ENCODE measurements at regions not wholly inside any gene's neighbourhood (a gene's known extent, or its start where the extent isn't known, plus 50 kb on each side); places are given as distances from the start of the nearest gene placed in this dataset.

DNA sequence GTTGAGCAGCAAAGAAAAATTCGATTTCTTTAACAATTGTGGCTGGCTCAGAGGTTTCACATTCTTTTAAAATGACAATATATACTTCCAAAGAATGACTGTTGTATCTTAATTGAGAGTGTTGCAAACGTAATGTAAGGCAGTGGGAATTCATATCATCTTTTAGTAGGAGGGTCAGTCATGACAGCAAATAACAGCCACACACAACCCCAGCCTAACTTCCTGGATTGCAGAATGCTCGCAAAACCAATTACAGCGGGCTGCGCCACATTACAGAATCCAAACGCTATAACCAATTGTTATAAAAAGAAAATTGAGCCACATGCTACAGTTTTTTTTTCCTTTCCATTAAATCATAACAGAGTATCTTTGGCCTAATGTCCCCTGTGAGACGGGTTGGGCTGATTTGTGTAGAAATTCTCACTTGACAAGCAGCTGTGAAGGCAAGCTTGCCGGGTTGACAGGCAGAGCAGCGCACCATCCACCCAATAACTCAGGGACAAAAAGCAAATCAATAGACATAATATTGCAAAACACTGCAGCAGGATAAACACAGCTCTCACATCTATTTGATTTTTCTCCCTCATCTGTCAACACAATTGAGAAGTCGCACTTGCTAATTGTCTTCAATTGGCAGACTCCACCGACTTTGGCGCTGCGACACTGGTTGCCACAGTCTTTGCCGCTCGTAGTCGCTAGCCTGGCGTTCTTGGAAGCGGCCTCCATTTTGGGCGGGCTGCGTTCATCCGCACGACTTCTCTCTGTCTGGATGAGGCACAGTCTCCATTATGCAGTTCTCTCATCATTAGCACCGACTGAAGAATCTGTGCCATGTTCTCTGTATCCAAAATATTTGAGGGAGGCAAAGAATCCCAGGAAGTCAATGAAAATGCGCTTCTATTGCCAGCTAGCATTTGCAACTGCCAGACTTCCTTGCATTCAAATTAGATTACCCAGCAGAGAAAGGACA lies 95.0 kb upstream of the CCDC68 start:
- no peak for DNase-seq (ENCODE audit: low read depth)

DNA sequence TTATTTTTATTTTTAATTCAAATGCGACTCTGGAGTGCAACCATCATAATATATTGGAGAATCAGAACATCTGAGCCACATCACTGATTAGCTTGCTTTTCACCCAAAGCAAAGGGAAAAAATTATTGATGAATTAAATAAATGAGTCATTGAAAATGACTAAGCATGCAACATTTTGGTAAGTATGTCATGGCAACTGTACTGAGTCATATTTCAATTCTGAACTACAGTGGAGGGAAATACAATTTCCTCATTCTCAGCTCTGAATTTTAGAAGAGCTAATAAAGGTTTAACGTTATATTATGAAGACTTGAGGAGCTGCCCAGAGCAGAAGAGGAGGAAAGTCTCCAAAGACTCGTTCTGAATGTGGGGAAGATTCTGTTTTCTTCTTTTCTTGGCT lies 89.6 kb upstream of the CCDC68 start:
- DNase-seq (ENCODE audit: low read depth), result no peak

DNA sequence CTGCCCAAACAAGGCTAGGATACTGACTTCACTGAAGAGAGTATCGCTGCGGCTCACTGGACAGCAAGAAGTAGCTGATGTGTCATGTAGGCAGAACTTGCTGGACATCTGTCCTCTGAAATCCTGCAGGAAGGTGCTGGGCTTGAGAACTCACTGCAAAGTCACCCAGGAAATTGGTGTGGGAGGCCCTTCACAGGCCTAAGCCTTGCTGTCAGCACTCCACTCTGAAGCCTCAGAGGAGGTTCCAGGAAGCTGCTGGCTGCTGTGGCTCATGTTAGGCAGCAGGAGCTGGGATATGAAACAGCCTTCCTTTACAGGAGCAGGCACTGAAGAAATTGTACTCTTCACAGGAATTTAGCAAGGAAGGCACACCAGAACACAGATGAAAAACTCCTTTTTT lies 88.3 kb upstream of the CCDC68 start:
- no peak for DNase-seq (ENCODE audit: low read depth)

DNA sequence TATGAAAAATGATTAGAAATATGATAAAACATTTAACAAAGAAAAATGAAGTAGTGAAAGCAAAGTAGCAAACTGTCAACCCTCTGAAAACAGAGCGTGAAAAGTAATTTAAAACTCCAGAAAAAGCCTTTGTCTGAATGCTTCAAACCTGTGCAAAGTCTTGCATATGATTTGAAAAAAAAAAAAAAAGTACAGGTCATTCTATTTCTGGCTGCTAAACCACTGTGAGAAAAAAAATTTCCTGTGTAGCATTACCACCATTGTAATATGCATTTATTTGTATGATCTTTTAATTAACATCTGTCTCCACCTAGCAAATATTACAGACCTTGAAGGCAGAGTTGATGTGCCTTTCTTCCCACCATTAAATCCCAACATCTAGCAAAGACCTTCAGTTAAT lies 82.1 kb upstream of the CCDC68 start:
- DNase-seq (ENCODE audit: low read depth), result no peak

DNA sequence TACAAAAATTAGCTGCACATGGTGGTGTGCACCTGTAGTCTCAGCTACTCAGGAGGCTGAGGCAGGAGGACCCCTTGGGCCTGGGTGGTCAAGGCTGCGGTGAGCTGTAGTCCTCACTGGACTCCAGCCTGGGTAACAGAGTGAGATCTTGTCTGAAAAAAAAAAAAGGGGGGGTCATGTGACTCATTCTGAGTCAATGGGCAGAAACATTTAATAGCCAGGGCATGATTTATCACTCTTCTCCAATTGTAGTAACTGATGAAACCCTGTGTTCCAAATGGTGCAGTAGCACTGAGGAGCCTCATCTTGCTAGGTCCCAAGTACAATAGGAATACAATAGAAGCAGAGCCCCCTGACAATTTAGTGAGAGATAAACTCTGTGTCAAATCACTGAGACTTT lies 78.9 kb upstream of the CCDC68 start:
- DNase-seq (ENCODE audit: low read depth), result no peak

DNA sequence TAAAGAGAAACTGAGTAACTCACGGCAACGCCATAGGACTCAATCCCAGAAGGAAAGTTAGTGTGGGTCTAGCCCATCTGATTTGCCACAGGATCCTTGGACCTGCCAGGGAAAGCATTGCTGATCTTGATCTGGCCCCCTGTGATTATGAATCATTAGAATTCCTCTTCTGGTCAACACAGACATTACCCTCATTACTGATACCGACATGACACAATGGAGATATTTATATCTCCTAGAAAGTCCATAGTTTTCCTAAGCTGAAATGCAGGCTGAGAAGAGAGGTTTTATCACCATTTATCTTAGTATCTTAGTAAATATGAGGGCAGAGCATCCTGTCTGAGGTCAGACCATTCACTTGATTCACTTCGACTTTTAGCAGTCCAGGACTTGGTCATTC lies 75.5 kb upstream of the CCDC68 start:
- peak; percentile 8 for DNase-seq (ENCODE audit: low read depth)

DNA sequence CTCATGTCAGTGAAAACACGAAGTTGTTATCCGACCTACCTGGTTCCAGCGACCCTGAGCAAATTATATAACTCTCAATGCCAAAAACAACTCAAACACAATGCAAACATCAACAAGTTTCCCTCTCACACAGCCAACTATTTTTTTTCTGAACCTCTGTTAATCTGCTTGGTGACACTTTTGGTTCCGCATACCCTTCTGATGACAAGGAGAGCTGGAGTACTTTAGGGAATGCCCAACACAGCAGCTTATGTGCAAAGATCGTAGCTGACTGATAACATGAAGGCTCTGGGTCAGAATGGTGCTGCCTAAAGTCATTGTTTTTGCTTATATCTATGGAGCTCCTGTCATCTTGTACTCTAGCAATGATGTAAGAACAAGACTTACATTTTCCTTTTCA lies 72.7 kb upstream of the CCDC68 start:
- DNase-seq (ENCODE audit: low read depth), result no peak

DNA sequence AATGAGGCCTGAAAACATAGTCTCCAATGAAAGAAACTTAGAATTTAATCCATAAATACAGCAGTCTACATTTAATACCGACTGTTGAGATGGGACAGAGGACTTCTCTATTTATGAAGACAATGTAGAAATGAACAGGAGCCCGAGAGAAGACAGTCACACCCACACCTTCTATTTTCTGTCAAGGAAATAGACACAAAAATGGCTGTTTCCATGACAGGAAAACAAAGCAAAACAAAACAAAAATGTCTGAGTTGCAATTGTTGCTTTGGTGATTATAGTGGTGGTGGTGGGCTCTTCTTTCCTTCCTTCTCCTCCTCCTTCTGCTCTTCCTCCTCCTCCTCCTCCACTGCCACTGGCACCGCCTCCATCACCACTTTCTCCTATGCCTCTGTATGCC lies 72.3 kb upstream of the CCDC68 start:
- no peak for DNase-seq (ENCODE audit: low read depth)

DNA sequence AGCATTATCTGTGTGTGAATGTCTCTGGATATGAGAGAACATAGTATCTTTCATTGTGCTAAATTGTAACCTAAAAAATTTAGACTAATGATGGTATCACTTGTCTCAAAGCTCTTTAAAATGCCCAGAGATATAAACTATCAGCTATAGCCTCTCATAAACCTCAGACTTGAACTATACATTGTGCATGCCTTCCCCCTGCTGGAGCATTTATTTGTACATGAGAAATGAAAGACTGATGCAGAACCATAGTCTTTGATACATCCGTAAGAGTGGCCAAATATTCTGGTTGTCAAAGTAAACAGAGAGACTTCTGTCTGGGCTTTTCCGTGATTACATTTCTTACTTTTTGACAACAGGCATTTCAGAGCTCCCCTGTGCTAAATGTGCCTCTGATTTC lies 71.9 kb upstream of the CCDC68 start:
- DNase-seq (ENCODE audit: low read depth), result no peak

DNA sequence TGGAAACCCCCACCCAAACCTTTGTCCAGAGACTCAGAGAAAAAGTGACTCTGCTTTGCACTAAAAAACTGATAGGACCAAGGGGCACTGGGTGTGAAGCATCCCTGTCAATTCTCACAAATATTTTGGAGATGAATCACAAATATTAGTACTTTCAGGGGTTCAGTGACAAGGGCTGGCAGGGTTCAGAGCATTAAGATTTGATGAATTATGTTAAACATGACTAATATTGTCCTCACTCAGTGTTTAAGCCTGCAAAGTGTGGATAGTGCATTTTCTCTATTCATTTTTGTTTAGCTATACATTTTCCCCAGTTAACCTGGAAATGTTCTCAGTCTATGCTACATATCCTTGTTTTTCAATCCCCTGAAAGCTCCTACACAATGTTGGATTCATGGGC lies 65.3 kb upstream of the CCDC68 start:
- no peak for DNase-seq (ENCODE audit: low read depth)

DNA sequence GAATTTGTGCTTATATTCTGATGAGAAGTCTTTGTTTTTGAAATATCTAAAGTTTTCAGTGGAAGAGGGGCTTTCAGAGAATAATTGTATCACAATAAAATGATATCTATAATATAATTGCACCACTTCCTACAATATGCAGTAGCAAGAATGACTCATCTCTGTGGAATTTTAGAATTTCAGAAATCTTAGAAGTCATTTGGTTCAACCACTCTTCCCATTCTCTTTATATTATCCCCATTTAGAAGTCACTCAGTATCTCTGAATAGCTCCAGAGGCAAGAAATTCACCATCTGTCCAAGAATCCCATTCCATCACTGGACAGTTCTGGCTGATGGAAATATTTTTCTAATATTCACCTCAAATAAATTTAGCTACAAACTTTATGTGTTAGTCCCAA lies 59.3 kb upstream of the CCDC68 start:
- DNase-seq (ENCODE audit: low read depth), result peak; percentile 49

DNA sequence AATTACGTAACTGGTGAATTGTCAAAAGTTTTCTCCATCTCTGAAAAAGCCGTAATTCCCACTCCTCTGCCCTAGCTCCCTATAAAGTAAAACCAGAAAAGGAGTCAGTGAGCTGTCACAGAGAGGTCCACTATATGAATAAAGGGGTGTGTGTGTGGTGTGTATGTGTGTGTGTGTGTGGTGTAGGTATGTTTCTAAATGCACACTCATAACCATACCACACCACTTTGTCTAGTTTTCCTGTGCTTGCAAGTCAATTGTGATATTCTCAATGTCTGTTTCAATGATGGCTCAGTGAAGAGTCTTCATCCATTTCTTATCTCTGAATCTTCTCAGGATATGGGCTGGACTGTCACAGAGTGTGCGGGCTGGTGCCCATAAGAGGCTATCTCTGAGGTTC lies 54.8 kb upstream of the CCDC68 start:
- DNase-seq (ENCODE audit: low read depth), result no peak

DNA sequence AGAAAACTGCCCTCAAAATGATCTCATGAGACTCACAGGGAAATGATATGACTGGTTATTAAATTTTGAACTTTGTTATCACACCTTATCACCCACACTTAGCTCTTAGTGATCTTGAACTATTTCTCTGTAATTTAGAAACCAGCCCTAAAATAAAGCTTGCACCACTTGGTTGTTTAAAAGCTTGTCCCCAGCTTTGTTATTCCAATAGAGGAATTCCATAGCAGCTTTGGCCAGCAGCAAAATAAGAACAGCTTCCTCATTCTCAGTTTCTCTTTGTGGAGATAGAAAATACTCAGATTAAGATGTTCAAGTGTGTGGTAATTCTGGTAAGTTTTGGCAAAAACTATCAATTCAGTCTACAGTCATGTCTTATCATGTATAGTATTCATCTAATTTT lies 54.4 kb upstream of the CCDC68 start:
- no peak for DNase-seq (ENCODE audit: low read depth)

DNA sequence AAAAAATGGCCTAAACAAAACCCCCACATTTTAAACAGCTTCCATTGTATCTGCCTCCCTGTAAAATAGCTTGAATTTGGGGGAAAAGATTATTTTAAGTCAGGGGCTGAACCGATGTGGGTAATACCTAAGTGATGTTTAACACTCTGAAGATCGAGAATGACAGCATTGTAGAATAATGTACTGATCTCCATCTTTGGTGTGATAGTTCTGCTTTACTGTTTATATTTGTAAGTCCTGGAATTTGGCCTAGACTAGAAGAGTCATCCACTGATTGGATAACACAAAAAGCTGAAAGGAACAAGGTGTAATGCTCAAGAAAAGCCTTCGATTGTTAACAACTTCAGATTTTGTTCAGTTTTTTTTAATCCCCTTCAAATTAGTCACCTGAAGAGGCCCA lies 53.8 kb upstream of the CCDC68 start:
- DNase-seq (ENCODE audit: low read depth), result no peak

DNA sequence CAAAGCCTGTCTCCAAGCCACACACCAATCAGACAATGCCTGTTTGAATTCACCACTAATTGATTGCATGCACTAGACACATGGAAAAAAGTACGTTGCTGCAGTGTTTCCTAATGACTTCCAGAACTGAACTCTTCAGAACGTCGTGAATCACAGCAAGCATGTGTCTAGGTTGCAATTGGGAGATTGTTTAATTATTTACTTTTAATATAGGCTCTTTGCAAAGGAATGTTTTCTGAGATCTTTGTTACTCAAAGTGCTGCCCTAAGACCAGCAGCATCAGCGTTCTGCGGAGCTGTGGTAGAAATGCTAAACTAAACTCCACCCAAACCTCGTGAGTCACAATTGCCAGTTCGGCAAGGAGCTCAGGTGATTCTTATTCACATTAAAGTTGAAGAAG lies 52.7 kb upstream of the CCDC68 start:
- no peak for DNase-seq (ENCODE audit: low read depth)
